GM19395 (cell line): ENCODE measurements at regions not wholly inside any gene's neighbourhood (a gene's known extent, or its start where the extent isn't known, plus 50 kb on each side); places are given as distances from the start of the nearest gene placed in this dataset.
"Not testable (repeated sequence)": the region's sequence is repeated elsewhere in the genome, so short reads cannot be mapped to it uniquely, and the experiment has no call there.

Experiments used
- ATAC-seq: cut with Tn5 transposase; IDR thresholded peaks from one replicate; pipeline ENCODE4 v1.9.1; 2021; ENCODE audit warnings: mild to moderate bottlenecking, moderate library complexity; ENCODE audit not compliant: unreplicated experiment

DNA sequence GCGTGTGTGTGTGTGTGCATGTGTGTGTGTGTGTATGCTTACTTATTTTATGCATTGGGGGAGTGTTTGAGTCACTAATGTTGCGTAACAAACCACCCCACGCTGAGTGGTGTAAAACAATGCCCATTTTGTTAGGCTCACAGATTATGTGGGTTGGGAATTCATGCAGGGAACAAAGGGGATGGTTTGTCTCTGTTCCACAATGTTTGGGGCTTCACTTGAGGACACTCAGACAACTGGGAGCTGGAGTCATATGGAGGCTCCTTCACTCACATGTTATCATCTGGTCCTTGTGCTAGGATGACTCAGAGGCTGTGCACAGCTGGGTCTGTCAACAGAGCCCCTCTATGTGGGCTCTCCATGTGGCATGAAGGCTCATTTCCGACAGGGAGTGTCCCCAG, 51.3 kb upstream of the LARGE1 start:
- no peak for ATAC-seq

DNA sequence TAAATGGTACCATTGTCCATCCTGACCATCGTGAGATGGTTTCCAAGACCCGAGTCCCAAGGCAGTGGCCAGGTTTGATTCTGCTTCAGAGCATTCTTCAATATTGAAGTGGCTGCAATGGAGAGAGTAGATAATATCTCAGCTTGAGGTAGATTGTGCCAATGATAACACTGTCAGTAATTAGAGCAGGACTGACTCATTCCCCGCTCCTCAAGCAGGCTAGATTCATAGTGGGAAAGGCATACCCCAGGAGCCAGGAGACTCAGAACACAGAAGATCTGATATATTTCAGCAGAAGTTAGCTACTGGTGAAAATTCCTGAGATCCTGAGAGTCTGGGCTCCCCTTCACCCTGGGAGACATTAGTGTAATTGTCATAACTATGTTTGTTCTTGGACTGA, 55.6 kb upstream of the LARGE1 start:
- no peak for ATAC-seq

DNA sequence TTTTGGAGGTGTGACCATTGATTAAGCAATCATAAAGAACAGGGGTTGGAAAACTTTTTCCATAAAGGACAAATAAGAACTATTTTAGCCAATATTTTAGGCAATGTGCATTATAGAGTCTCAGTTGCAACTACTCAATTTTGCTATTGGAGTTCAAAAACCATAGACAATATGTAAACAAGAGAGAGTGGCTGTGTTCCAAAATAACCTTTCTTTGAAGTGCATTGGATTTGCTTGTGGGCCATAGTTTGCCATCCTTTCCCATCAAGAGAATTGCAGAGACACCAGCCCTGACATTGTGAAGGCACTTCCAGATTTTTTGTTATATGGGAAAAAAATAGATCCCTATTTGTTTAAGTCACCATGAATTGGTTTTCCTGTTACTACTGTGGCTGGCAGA, 63.3 kb upstream of the LARGE1 start:
- no peak for ATAC-seq

DNA sequence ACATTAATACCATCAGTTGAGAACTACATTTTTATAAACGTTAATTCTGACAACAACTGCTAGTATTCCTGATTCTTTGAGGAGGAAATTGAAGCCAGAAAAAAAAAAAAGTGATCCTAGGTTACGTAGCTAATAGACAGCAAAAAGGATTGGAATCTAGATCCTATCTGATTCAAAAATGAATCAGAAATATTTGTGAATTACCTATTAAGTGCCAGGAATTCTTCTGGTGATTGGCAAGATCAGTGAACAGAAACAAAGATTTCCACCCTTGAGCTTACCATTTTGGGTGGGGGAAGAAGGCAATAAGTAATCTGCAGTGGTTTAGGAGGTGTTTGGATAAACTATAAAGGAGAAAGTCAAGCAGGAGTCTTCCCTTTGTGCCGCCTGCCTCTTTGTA, 63.9 kb upstream of the LARGE1 start:
- ATAC-seq, result no peak

DNA sequence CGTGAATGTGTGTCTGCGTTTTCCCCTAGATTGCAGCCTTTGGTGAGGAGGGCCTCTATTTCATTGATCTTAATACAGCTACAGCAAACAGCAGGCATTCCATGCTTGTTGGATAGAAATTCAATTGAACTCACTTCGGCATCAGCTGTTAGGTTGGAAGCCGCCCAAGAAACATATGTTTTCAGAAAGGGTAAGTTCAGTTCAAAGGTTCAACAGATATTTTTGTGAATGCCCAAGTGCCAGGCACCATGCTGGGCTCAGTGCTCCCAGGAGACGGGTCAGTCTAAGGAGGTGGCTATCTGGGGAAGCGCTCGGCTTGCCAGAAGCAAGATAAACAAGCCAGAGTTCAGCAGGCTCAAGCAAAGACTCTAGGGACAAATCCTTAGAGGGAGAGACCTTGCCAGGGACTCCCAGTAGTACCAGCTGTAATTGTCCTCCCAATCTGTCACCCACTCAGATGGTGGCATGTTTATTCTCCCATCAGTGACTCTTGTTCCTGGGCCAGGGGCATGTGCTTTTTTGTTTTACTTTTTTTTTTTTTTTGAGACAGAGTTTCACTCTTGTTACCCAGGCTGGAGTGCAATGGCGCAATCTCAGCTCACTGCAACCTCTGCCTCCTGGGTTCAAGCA, 64.5 kb upstream of the LARGE1 start:
- no peak for ATAC-seq

DNA sequence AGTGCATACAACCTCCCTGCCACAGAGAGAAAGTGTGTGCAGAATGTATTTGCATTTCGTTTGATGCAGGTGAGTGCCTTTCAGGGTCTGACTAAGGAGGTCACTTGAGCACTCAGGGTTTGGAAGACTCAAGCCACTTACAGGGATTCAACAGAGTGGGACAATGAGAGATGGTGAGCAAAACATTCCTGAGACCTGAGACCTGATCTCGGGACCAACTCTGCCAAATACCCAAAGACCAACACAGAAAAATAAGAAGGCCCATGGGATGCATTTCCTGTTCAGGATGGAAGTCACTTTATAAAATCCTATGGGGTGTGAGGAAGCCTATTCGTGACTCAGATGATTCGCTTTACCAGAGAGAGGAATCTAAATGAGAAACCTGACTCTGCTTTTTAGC, 65.2 kb upstream of the LARGE1 start:
- ATAC-seq, result no peak

DNA sequence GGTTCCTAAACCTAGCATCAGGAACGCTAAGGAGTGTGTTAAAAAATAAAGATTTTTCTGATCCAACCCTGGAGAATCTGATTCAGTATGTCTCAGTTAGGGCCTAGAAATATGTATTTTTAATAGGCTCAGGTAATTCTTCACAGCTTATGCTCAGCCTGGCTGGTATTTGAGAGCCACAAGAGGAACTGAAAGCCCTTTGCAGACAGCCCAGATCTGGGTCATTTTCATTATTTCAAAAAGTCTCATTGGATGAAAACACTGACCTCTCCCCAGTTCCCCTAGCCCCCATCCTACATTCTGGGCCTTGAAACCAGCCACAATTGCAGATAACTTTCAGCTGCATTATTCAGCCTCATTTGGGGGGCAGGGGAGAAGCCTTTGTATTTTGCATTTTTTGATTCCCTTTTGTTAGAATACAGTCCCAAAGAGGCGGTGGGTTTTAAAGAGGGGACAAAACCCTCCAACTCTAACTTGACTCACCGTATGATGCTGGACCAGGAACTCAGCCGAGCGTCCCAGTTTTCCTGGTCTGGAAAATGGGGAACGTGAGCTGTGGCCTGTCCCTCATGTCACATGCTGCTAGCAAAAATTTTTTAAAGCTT, 66.0 kb upstream of the LARGE1 start:
- no peak for ATAC-seq

DNA sequence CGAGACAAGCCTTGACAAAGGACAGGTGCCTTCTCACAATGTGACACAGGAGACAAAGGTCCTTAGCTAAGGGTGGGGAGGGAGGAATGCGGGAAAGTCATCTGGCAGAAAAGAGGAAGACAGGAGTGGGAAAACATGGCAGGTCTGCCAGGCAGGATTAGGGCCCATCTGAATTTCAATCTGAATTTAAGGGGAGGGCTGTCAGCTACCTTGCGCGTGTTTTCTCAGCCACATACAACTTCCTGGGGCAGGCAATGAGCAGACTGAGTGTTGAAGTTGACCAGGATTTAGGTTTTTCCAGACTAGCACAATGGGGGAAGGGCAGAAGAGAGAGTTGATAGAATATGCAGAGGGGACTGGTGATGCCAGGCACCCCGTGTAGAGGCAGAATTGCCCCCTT, 66.7 kb upstream of the LARGE1 start:
- ATAC-seq, result no peak

DNA sequence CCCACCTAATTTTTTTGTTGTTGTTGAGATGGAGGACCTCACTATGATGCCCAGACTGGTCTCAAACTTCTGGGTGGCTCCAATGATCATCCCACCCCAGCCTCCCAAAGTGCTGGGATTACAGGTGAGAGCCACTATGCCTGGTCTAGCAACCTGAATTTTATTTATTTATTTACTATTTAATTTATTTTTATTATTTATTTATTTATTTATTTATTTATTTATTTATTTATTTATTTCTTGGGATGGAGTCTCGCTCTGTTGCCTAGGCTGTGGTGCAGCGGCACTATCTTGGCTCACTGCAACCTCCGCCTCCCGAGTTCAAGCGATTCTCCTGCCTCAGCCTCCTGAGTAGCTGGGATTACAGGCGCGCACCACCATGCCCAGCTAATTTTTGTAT, 69.0 kb upstream of the LARGE1 start:
- ATAC-seq, result not testable (repeated sequence)

DNA sequence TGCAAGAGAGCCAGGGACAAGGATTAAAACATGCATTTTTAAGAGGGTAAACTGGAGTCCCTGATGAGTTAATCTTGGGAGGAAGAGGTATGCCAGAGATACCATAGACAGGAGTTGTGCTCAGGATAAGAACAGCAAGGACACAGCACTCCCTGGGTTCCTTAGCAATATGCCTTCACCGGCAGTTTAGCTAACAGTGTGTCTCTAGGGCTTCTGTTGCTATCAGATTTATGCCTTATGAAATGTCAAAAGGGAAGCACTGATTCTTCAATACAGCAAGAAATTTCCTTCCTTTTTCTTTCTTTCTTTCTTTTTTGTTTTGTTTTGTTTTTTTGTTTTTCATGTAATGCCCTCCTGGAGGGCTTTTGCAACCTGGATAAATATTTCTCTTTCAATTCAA, 71.3 kb upstream of the LARGE1 start:
- ATAC-seq, result no peak

DNA sequence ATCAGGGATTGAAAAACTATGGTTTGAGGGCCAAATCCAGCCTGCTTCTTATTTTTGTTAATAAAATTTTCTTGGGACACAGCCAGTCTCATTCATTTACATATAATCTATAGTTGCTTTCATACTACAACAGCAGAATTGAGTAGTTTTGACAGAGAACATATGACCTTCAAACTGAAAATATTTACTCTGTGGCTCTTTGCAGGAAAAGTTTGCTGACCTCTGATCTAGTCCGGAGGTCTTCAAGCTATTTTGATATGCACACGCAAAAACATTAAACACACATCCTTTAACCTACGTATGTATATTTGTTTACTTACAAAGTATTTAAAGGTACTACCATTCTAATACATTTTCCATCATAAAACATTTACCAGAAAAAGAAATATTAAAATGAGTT, 76.5 kb upstream of the LARGE1 start:
- no peak for ATAC-seq

DNA sequence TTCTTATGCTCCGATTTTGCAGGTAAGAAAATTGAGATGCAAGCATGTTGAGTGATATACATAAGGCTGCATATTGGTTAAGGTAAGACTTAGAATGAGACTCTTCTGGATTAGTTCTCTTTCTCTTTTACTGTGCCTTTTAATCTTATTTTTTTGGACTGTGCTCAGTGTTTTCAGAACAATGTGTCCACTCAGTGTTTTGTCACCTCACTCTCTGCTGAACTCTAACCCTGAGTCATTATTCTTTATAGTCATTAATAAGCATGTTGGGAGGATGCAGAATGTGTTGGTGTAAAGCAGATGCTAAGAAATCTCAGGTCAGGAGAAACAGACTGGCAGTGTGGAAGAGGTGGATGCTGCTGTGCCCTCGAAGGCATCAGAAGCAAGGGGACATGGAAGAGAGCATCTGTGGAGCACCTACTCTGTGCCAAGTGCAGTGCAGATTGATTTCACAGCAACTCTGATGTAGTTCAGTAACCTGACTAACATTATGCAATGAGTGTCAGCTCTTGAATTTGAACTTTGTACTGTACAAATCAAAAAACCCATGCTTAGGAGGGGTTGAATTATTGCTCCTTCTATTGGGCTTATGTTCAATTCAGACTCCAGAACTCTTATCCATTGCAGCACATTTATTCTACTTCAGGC, 80.7 kb upstream of the LARGE1 start:
- ATAC-seq, result no peak

DNA sequence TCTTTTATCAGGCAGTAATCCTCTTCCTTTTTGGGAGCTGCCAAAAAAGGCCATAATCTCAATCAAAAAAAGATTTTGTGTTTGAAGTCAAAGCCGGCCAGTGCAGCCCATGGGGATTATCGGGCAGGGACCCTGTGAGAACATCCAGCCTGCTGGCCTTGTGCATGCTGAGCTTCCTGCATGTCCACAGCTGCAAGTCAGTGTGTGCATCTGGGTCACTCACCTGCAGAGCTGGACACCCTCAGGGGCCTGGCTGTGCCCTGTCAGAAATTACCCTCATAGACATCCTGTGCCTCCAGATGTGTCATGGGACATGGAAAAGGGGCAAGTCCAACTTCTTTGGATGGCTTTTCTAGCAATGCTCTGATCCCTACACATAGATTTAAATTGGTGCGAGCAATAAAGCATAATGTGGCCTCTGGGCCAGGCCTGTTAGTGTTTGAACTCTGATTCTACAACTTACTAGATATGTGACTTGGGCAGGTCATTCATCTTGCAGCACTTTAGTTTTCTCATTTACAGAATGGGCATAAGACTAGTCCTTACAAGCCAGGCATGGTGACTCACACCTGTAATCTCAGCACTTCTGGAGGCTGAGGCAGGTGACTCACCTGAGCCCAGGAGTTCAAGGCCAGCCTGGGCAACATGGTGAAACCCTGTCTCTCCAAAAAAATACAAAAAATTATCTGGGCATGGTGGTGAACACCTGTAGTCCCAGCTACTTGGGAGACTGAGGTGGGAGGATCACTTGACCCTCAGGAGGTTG, 81.6 kb upstream of the LARGE1 start:
- ATAC-seq, result no peak

DNA sequence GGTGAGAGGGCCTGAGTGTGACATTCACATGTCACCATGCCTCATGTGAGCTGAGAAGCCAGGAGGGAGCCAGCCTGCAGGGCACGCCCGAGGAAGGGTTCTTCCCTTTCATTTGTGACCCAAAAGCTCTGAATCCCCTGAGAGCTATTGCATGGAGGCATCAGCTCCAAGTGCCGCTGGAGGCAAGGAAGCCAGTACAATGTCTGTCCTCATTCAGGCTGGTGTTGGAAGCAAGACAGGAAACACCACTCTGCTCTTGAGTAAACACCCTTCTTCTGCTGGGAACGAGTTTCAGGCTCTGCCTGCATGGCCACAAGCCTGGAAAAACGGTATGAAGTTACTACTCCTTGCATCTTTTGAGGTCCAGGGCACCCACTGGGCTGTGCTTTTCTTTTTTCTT, 83.8 kb upstream of the LARGE1 start:
- ATAC-seq, result no peak

DNA sequence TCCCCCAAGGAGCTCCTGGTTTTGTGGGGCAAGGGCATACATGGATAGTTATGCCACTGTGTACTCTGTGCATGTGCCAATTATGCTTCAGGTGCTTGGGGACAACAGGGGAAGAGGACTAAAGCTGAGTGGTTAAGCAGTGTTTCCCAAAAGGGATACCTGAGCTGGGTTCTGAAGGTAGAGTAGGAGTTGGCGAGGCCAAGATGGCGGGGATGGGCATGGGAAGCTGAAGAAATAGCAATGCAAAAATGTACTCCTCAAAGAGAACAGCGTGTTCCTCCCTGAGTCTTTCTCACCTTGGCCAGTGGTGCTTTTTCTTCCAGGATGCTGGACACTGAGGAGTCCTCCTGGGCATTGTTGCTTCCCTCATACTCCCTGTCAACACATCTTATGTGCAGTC, 90.0 kb upstream of the LARGE1 start:
- no peak for ATAC-seq

DNA sequence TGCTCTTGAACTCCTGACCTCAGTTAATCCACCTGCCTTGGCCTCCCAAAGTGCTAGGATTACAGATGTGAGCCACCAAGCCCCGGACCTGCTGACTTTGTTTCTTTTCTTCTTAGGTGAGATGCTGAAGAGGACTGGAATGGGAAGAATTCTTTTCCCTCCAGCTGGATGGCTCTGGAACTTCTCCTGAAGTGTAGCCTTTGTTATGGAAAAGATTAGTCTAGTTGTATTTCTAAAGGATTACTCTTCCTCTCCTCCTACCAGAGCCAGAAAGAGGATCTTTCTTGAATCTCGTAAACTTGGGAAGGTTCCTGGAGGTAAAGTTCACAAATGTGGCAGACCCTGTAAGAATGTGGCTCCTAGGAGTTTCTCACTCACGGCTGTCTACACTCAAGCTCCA, 95.4 kb upstream of the LARGE1 start:
- ATAC-seq, result no peak

DNA sequence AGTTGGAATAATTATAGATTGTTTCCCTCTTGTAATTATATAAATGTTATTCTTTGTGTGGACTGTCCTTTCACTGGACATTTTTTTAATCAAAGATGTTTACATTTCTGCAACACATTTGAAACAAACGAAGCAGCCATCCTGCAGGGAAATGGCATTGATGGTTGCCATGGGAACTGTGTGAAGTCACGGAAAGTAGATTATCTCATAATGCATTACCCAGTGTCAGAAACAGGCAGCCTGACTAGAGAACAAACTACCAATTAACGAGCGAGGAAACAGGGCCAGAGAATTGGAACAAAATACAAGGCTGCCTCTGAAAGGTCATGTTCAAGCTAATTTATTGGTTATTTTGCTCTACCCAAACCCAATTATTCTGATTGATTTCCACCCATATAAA, 96.9 kb upstream of the LARGE1 start:
- no peak for ATAC-seq

DNA sequence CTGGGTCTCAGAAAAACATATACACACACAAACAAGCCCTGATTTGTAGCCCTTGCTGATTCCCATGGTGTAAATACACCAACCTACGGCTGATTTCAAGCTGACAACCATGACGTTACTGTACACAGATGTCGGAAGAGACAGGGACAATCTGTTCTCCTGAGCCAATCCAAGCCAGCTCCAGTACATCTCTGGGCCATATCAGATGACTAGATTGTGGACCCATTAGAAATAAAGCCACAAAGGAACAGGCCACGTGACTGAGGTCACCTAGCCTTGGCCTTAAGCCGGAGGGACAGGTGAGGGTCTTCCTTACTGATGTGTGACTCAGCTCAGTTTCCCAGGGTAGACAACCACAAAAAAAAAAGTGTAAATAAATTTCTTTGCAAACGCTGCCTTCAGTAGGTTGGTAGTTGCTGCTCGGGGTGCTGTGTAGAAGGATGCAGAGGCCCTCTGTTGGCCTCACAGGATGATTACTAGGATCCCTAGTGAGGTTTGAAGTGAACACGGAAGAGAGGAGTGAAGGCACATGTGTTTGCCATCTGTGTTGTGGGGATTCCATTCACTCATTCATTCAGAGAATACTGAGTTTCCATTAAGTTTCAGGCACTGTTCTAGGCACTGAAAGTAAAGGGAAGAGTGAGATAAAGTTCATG, 99.0 kb upstream of the LARGE1 start:
- ATAC-seq, result no peak

DNA sequence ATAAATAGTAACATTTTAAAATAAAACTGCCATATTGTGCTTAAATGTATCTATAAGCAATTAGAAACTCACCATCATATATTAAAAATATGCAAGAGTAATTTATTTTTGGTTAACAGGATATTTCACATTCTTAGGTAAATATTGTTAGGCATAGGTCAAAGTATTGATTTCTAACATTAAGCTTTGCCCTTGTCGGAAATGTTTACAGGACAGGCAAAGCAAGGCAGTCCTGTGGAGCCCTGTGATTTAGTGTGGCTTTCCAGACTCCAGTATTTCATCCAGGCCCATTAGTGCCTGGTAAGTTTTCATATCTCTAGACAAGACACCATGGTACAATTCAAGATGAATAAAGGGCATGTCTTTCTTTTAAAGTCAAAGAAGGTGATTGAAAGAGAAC, 114.9 kb upstream of the LARGE1 start:
- ATAC-seq, result no peak

DNA sequence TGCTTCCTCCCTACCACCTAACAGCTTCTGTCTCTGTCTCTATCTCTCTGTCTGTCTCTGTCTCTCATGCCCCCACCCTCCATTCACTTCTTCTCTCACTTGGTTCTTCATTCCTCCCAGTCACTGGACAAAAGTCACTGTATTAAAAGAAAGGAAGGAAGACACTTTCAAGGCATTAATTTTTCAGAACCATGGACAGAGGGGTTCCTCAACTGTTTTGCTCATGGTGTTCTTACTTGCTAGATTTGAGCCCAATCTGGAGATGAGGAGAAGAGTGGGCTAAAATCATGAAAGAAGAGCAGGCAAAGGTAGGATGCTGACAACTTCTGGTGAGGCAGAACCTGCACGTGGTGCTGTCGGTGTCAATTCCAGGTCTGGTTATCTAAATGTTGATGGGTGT, 116.7 kb upstream of the LARGE1 start:
- no peak for ATAC-seq

DNA sequence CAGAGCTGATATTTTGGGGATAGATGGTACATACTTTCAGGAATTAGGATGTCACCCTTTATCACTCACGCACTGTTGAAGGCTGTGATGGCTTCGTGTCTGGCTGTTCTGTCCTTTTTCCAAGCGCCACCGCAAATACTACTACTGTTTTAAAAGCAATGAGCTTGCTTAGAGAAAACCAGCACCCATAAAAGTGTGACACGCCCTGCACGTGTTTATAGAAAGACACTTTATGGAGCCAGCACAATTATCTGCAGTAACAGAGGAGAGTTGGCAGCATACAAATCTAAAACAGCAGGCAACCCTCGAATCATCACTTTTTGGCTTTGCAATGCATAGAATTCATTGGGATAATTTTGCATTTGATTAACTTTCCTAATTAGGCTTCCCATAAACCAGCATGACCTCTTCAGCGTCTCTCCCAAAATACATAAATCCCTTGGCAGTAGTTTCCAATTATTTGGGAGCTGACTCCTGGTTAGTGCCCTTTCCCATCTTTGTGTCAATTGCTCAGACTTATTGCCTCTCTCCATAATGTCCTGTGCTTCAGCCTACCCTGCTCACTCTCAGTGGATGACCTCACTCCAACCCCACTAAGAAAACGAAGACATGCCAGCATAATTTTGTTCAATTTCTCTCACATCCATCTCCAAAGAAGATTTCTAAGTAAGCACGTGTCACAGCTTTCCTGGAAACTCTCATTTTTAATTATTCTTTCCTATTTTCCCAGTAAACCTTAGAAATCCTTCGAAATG, 118.7 kb upstream of the LARGE1 start:
- ATAC-seq, result no peak
